Progenitor cell of endocrine pancreas (in vitro differentiated cells): ENCODE measurements at regions not wholly inside any gene's neighbourhood (a gene's known extent, or its start where the extent isn't known, plus 50 kb on each side); places are given as distances from the start of the nearest gene placed in this dataset.

ENCODE experiments used
- DNase-seq: peaks from one replicate; pipeline ENCODE4 v3.0.0; 2021; ENCODE audit warnings: low spot score; ENCODE audit not compliant: unreplicated experiment
- H3K27ac Mint-ChIP-seq: 2 replicates; pipeline ENCODE4 v1.8.0; 2021; ENCODE audit warnings: mild to moderate bottlenecking, moderate library complexity, mixed read lengths
- H3K27me3 Mint-ChIP-seq: 2 replicates; pipeline ENCODE4 v1.8.0; 2021; ENCODE audit warnings: mixed read lengths
- H3K36me3 Mint-ChIP-seq: 2 replicates; pipeline ENCODE4 v1.8.0; 2022; ENCODE audit warnings: mixed read lengths; ENCODE audit not compliant: insufficient read depth
- H3K4me1 Mint-ChIP-seq: 2 replicates; pipeline ENCODE4 v1.8.0; 2021; ENCODE audit warnings: low read depth, mixed read lengths
- H3K4me3 Mint-ChIP-seq: 2 replicates; pipeline ENCODE4 v1.8.0; 2021; ENCODE audit warnings: low read depth, mild to moderate bottlenecking, moderate library complexity, mixed read lengths
- H3K9me3 Mint-ChIP-seq: 2 replicates; pipeline ENCODE4 v1.8.0; 2021; ENCODE audit warnings: low read depth, mixed read lengths
- TF ChIP-seq, protein P1 (sequence below): fragments of 200-600 bp; sonication (generic); IDR thresholded peaks from one replicate; pipeline ENCODE4 v1.5.0; 2021; ENCODE audit warnings: antibody characterized with exemption, mild to moderate bottlenecking; ENCODE audit not compliant: unreplicated experiment

- Mint-ChIP-seq H3K36me3 (no peaks in the 10 kb centered on the region), H3K9me3 (no peaks in the 10 kb centered on the region), H3K4me1 (no peaks in the 10 kb centered on the region), H3K27me3 (no peaks in the 10 kb centered on the region), H3K4me3 (no peak overlapping the region), H3K27ac (no peak overlapping the region)
- TF ChIP-seq, protein P1, sequence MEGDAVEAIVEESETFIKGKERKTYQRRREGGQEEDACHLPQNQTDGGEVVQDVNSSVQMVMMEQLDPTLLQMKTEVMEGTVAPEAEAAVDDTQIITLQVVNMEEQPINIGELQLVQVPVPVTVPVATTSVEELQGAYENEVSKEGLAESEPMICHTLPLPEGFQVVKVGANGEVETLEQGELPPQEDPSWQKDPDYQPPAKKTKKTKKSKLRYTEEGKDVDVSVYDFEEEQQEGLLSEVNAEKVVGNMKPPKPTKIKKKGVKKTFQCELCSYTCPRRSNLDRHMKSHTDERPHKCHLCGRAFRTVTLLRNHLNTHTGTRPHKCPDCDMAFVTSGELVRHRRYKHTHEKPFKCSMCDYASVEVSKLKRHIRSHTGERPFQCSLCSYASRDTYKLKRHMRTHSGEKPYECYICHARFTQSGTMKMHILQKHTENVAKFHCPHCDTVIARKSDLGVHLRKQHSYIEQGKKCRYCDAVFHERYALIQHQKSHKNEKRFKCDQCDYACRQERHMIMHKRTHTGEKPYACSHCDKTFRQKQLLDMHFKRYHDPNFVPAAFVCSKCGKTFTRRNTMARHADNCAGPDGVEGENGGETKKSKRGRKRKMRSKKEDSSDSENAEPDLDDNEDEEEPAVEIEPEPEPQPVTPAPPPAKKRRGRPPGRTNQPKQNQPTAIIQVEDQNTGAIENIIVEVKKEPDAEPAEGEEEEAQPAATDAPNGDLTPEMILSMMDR: no peak
- DNase-seq: no peak
Observed at GRCh38 chr6:137756788-137757187, 110.3 kb upstream of the TNFAIP3 start.

DNA sequence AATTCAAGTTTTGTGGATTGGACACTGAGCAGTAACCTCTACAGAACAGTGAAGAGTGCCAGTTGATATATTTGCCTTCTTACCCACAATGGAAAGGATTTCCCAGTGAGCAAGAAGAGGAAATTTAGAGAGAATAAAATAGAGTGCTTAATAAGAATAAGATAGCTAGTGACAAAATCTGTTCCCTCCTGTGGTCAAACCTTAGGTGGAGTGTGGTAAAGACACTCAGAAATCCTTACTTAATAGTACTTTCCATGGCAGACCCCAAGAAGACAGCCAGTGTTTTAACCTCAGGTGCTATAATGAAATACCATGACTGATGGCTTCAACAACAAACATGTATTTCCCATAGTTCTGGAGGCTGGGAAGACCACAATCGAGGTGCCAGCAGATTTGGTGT, 108.4 kb upstream of the TNFAIP3 start:
- H3K27me3 Mint-ChIP-seq: no peaks in the 10 kb centered on the region
- no peak for DNase-seq
- no peaks in the 10 kb centered on the region for H3K9me3 Mint-ChIP-seq
- H3K4me1 Mint-ChIP-seq: no peaks in the 10 kb centered on the region
- no peaks in the 10 kb centered on the region for H3K36me3 Mint-ChIP-seq
- TF ChIP-seq, protein P1: no peak
- H3K4me3 Mint-ChIP-seq: no peak overlapping the region
- no peak overlapping the region for H3K27ac Mint-ChIP-seq

DNA sequence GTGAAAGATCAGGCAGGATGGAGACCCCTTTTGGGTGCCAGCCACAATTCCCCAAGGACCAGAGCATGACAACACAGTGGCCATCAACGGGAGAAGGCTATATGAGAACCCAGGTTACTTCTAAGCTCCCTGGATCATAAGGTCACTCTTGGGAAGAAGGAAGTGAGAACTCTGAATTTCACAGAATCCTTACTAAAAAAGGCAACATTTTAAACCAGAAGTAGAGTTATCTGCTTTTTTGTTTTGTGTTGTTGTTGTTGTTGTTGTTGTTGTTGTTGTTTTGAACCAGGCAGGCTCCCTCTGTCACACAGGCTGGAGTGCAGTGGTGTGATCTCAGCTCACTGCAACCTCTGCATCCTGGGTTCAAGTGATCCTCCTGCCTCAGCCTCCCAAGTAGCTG, 107.4 kb upstream of the TNFAIP3 start:
- no peaks in the 10 kb centered on the region for H3K36me3 Mint-ChIP-seq
- no peaks in the 10 kb centered on the region for H3K27me3 Mint-ChIP-seq
- TF ChIP-seq, protein P1: no peak
- H3K4me1 Mint-ChIP-seq: no peaks in the 10 kb centered on the region
- H3K27ac Mint-ChIP-seq: no peak overlapping the region
- no peak overlapping the region for H3K4me3 Mint-ChIP-seq
- no peak for DNase-seq
- no peaks in the 10 kb centered on the region for H3K9me3 Mint-ChIP-seq

- Mint-ChIP-seq H3K36me3 (no peaks in the 10 kb centered on the region), H3K4me3 (no peak overlapping the region), H3K27ac (no peak overlapping the region), H3K27me3 (no peaks in the 10 kb centered on the region), H3K9me3 (no peaks in the 10 kb centered on the region), H3K4me1 (no peaks in the 10 kb centered on the region)
- DNase-seq: no peak
- TF ChIP-seq, protein P1: no peak
Observed at GRCh38 chr6:137761072-137761471, 106.0 kb upstream of the TNFAIP3 start.

- DNase-seq: no peak
- Mint-ChIP-seq H3K4me1 (no peaks in the 10 kb centered on the region), H3K27me3 (no peaks in the 10 kb centered on the region), H3K9me3 (no peaks in the 10 kb centered on the region), H3K4me3 (no peak overlapping the region), H3K36me3 (no peaks in the 10 kb centered on the region), H3K27ac (no peak overlapping the region)
- TF ChIP-seq, protein P1: no peak
Observed at GRCh38 chr6:137761487-137761886, 105.6 kb upstream of the TNFAIP3 start.
